ENCODE measurements at regions not wholly inside any gene's neighbourhood (a gene's known extent, or its start where the extent isn't known, plus 50 kb on each side); places are given as distances from the start of the nearest gene placed in this dataset.

DNA sequence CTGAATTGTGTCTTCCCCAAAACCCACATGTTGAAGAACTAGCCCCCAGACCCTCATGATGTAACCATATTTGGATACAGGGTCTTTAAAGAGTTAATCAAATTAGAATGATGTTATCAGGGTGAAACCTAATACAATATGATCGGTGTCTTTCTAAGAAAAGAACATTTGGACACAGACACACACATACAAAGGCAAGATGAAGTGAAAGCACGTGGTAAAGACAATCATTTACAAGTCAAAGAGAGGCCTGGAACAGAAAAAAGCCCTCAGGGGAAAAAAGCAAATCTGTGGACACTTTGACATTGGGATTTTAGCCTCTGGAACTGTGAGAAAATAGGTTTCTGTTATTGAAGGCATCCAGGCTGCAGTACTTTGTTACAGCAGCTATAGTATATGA is 733.4 kb downstream of the JRKL start:
- 63% methylated on average over 2 of the region's 2 CpGs for WGBS
- no peak for DNase-seq (ENCODE audit: low read depth in 6 of 9, low spot score in 9 of 9)
- H3K36me3 ChIP-seq (ENCODE audit: control insufficient read depth in 2 of 2, insufficient read depth in 2 of 2, low read length in 1 of 2) = no peaks in the 10 kb centered on the region
- H3K4me1 ChIP-seq (ENCODE audit: control insufficient read depth in 2 of 2, insufficient read depth in 2 of 2, low read length in 2 of 2) = no peaks in the 10 kb centered on the region
- no peaks in the 10 kb centered on the region for H3K9me3 ChIP-seq (ENCODE audit: control insufficient read depth in 2 of 2, insufficient read depth in 1 of 2, low read length in 1 of 2)
- no peak overlapping the region for H3K27ac ChIP-seq (ENCODE audit: low read depth in 1 of 2, low read length in 1 of 2)
- H3K27me3 ChIP-seq (ENCODE audit: control insufficient read depth in 2 of 2, insufficient read depth in 1 of 2, low read length in 1 of 2) = no peaks in the 10 kb centered on the region
- H3K4me3 ChIP-seq (ENCODE audit: low read length in 2 of 2) = no peak overlapping the region

DNA sequence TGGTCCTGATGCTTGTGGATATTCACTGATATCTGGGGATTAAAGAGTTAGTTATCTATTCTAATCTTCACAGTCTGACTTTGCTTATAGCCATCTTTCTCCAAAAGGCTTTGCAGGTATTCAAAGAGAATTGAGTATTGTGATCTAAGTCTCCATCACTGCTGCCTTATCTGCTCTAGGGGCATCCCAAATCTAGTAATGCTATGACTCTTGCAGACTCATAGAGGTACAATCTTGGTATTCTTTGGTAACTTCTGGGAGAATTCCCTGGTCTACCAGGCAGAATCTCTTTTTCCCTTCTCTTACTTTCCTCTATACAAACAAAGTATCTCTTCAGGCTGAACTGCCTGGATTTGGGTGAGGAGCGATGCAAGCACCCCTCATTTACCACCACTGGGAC is 746.3 kb downstream of the JRKL start:
- Histone ChIP-seq H3K9me3 (ENCODE audit: control insufficient read depth in 2 of 2, insufficient read depth in 1 of 2, low read length in 1 of 2) (no peaks in the 10 kb centered on the region), H3K27me3 (ENCODE audit: control insufficient read depth in 2 of 2, insufficient read depth in 1 of 2, low read length in 1 of 2) (no peaks in the 10 kb centered on the region), H3K4me3 (ENCODE audit: low read length in 2 of 2) (no peak overlapping the region), H3K36me3 (ENCODE audit: control insufficient read depth in 2 of 2, insufficient read depth in 2 of 2, low read length in 1 of 2) (no peaks in the 10 kb centered on the region), H3K27ac (ENCODE audit: low read depth in 1 of 2, low read length in 1 of 2) (no peak overlapping the region), H3K4me1 (ENCODE audit: control insufficient read depth in 2 of 2, insufficient read depth in 2 of 2, low read length in 2 of 2) (no peaks in the 10 kb centered on the region)
- WGBS = 98% methylated on average over 1 of the region's 1 CpG
- no peak for DNase-seq (ENCODE audit: low read depth in 6 of 9, low spot score in 9 of 9)

DNA sequence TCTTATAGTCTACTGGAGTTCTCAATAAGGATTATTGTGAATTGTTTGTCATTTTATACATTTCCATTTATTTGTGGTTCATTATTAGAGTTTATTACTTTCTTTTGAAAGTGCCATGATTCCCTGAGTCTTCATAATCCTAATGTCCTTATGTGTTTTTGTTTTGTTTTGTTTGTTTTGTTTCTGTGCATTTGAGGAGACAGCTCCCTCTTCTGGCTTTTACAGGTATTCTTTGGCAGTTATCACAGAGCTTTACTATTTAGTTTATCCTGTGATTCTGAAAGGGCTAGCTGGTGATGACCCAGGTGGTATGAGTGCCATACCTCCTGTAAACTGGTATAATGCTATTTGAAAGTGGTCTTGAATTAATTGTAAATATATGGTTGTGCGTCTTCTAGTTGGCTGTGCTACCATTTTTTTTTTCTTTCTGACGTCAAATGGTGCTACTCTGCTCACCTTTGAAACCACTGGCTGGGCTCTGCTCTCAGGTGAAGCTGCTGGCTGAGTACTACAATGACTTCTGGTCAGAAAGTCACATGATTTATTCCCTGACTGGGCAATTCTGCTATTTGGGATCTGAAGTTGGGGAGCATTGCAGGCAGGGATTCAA is 751.2 kb downstream of the JRKL start:
- Histone ChIP-seq H3K27ac (ENCODE audit: low read depth in 1 of 2, low read length in 1 of 2) (no peak overlapping the region), H3K4me1 (ENCODE audit: control insufficient read depth in 2 of 2, insufficient read depth in 2 of 2, low read length in 2 of 2) (no peaks in the 10 kb centered on the region), H3K9me3 (ENCODE audit: control insufficient read depth in 2 of 2, insufficient read depth in 1 of 2, low read length in 1 of 2) (no peaks in the 10 kb centered on the region), H3K4me3 (ENCODE audit: low read length in 2 of 2) (no peak overlapping the region), H3K27me3 (ENCODE audit: control insufficient read depth in 2 of 2, insufficient read depth in 1 of 2, low read length in 1 of 2) (no peaks in the 10 kb centered on the region), H3K36me3 (ENCODE audit: control insufficient read depth in 2 of 2, insufficient read depth in 2 of 2, low read length in 1 of 2) (no peaks in the 10 kb centered on the region)
- WGBS = 70% methylated on average over 2 of the region's 2 CpGs
- DNase-seq (ENCODE audit: low read depth in 6 of 9, low spot score in 9 of 9) = no peak

DNA sequence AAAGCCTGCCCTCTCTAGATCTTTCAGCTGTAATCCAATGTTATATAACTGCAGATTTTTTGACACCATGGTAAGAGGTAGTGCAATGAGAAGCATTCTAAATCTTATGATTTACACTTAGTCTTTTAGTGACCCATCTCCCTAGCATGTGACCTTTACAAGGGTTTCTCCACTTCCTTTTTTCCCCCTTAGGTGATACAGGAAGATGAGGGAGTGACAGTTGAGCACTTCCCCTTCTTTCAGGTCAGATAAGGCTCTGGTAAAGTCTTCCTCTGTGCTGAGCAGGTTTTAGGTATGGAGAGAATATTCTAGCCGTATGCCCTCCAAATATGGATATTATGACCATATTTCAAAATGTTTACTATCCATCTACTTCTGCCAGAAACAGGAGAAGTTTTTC is 753.6 kb downstream of the JRKL start:
- H3K4me1 ChIP-seq (ENCODE audit: control insufficient read depth in 2 of 2, insufficient read depth in 2 of 2, low read length in 2 of 2) = no peaks in the 10 kb centered on the region
- no peaks in the 10 kb centered on the region for H3K9me3 ChIP-seq (ENCODE audit: control insufficient read depth in 2 of 2, insufficient read depth in 1 of 2, low read length in 1 of 2)
- 54% methylated on average over 1 of the region's 1 CpG for WGBS
- H3K27me3 ChIP-seq (ENCODE audit: control insufficient read depth in 2 of 2, insufficient read depth in 1 of 2, low read length in 1 of 2) = no peaks in the 10 kb centered on the region
- H3K4me3 ChIP-seq (ENCODE audit: low read length in 2 of 2) = no peak overlapping the region
- DNase-seq (ENCODE audit: low read depth in 6 of 9, low spot score in 9 of 9) = no peak
- H3K36me3 ChIP-seq (ENCODE audit: control insufficient read depth in 2 of 2, insufficient read depth in 2 of 2, low read length in 1 of 2) = no peaks in the 10 kb centered on the region
- no peak overlapping the region for H3K27ac ChIP-seq (ENCODE audit: low read depth in 1 of 2, low read length in 1 of 2)

DNA sequence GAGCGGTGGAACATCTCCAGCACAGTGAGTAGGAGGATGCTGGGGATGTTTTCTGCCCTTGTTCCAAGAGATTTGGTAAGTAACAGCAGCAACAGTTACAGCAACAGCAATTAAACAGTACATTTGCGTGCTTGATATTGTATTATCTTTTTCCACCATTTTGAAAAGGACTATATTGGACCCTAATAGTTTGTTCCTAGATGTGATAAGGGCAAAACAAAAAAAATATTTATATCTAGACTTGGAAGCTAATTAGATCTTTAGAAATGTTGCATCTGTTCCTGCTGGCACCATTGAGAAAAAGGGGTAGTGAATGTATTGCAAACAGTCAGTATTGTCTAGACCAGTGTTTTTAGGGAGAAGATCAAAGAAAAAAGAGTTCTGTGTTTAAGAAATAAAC is 759.9 kb downstream of the JRKL start:
- WGBS = 94% methylated on average over 2 of the region's 2 CpGs
- no peak for DNase-seq (ENCODE audit: low read depth in 6 of 9, low spot score in 9 of 9)
- no peak overlapping the region for H3K4me3 ChIP-seq (ENCODE audit: low read length in 2 of 2)
- no peaks in the 10 kb centered on the region for H3K4me1 ChIP-seq (ENCODE audit: control insufficient read depth in 2 of 2, insufficient read depth in 2 of 2, low read length in 2 of 2)
- H3K9me3 ChIP-seq (ENCODE audit: control insufficient read depth in 2 of 2, insufficient read depth in 1 of 2, low read length in 1 of 2) = no peaks in the 10 kb centered on the region
- H3K27ac ChIP-seq (ENCODE audit: low read depth in 1 of 2, low read length in 1 of 2) = no peak overlapping the region
- no peaks in the 10 kb centered on the region for H3K27me3 ChIP-seq (ENCODE audit: control insufficient read depth in 2 of 2, insufficient read depth in 1 of 2, low read length in 1 of 2)
- H3K36me3 ChIP-seq (ENCODE audit: control insufficient read depth in 2 of 2, insufficient read depth in 2 of 2, low read length in 1 of 2) = no peaks in the 10 kb centered on the region

DNA sequence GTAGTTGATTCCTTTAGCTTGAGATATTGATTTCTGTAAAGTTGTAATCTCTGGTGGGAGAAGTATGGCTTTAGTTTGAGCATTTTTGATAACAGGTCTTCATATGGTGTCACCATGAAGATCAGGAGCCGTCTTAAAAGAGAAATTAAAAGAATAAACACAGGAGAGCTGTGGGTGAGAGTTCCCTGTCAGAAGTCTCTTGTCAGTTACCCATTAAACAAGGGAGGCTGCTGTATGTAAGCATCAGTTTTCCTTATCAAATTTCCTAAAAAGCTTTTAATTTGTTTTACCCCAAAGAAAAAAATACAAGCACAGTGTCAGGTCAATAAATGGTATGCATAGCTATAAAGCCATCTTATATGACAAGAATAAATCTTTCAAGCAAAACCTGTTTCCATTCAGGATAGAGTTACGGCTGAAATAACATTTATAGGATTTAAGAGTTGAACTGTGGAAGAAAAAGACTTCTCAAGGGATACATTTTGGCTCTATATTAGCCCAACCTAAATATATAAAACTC is 767.5 kb downstream of the JRKL start:
- WGBS = 87% methylated on average over 2 of the region's 2 CpGs
- H3K9me3 ChIP-seq (ENCODE audit: control insufficient read depth in 2 of 2, insufficient read depth in 1 of 2, low read length in 1 of 2) = no peaks in the 10 kb centered on the region
- DNase-seq (ENCODE audit: low read depth in 6 of 9, low spot score in 9 of 9) = no peak
- no peaks in the 10 kb centered on the region for H3K27me3 ChIP-seq (ENCODE audit: control insufficient read depth in 2 of 2, insufficient read depth in 1 of 2, low read length in 1 of 2)
- H3K4me3 ChIP-seq (ENCODE audit: low read length in 2 of 2) = no peak overlapping the region
- H3K36me3 ChIP-seq (ENCODE audit: control insufficient read depth in 2 of 2, insufficient read depth in 2 of 2, low read length in 1 of 2) = no peaks in the 10 kb centered on the region
- no peaks in the 10 kb centered on the region for H3K4me1 ChIP-seq (ENCODE audit: control insufficient read depth in 2 of 2, insufficient read depth in 2 of 2, low read length in 2 of 2)
- H3K27ac ChIP-seq (ENCODE audit: low read depth in 1 of 2, low read length in 1 of 2) = no peak overlapping the region

DNA sequence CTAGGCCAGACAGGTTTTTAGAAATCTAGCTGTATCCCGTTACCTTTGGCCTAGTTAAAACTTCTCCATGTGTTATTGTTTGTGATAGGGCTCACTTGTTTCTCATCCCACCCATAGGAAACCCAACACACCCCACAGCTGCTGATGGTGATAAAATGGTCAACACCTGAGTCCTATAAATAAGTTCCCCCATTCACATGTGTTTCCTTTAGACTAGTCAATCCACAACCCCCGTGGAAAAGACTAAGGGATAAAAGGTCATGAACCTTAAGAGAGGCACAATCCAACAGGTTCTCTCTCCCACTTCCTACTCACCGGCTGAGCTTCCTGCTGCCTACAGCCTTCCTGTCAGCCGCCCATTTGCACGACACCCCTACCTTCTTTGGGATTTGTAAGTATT is 768.4 kb downstream of the JRKL start:
- 51% methylated on average over 5 of the region's 5 CpGs for WGBS
- no peak for DNase-seq (ENCODE audit: low read depth in 6 of 9, low spot score in 9 of 9)
- Histone ChIP-seq H3K4me3 (ENCODE audit: low read length in 2 of 2) (no peak overlapping the region), H3K36me3 (ENCODE audit: control insufficient read depth in 2 of 2, insufficient read depth in 2 of 2, low read length in 1 of 2) (no peaks in the 10 kb centered on the region), H3K4me1 (ENCODE audit: control insufficient read depth in 2 of 2, insufficient read depth in 2 of 2, low read length in 2 of 2) (no peaks in the 10 kb centered on the region), H3K27ac (ENCODE audit: low read depth in 1 of 2, low read length in 1 of 2) (no peak overlapping the region), H3K27me3 (ENCODE audit: control insufficient read depth in 2 of 2, insufficient read depth in 1 of 2, low read length in 1 of 2) (no peaks in the 10 kb centered on the region), H3K9me3 (ENCODE audit: control insufficient read depth in 2 of 2, insufficient read depth in 1 of 2, low read length in 1 of 2) (no peaks in the 10 kb centered on the region)

DNA sequence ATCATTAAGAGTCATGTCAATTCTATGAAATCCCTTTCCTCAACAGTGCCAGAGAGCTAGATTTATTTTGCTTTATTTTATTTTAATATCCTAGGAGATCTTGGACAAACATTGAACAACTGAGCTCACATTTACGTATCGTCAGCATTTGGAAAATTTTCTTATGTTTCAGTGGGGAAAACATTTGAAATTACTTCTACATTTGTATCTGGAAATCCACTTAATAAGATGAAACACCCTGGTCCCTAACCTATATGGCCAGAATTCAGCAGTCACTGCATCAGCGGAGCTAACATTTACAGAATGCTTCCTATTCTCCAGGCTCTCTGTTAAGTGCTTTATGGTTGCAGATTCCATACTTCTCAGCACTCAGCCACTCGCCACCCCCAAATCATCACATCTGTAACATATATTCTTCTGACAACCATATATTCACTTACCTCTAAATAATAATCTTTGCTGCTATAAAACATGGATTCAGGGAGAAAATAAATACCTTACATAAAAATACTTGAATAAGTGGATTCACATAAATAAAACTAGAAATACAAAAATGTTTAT is 773.9 kb downstream of the JRKL start:
- Histone ChIP-seq H3K27me3 (ENCODE audit: control insufficient read depth in 2 of 2, insufficient read depth in 1 of 2, low read length in 1 of 2) (no peaks in the 10 kb centered on the region), H3K4me1 (ENCODE audit: control insufficient read depth in 2 of 2, insufficient read depth in 2 of 2, low read length in 2 of 2) (no peaks in the 10 kb centered on the region), H3K27ac (ENCODE audit: low read depth in 1 of 2, low read length in 1 of 2) (no peak overlapping the region), H3K9me3 (ENCODE audit: control insufficient read depth in 2 of 2, insufficient read depth in 1 of 2, low read length in 1 of 2) (no peaks in the 10 kb centered on the region), H3K36me3 (ENCODE audit: control insufficient read depth in 2 of 2, insufficient read depth in 2 of 2, low read length in 1 of 2) (no peaks in the 10 kb centered on the region), H3K4me3 (ENCODE audit: low read length in 2 of 2) (no peak overlapping the region)
- 96% methylated on average over 4 of the region's 4 CpGs for WGBS
- no peak for DNase-seq (ENCODE audit: low read depth in 6 of 9, low spot score in 9 of 9)

DNA sequence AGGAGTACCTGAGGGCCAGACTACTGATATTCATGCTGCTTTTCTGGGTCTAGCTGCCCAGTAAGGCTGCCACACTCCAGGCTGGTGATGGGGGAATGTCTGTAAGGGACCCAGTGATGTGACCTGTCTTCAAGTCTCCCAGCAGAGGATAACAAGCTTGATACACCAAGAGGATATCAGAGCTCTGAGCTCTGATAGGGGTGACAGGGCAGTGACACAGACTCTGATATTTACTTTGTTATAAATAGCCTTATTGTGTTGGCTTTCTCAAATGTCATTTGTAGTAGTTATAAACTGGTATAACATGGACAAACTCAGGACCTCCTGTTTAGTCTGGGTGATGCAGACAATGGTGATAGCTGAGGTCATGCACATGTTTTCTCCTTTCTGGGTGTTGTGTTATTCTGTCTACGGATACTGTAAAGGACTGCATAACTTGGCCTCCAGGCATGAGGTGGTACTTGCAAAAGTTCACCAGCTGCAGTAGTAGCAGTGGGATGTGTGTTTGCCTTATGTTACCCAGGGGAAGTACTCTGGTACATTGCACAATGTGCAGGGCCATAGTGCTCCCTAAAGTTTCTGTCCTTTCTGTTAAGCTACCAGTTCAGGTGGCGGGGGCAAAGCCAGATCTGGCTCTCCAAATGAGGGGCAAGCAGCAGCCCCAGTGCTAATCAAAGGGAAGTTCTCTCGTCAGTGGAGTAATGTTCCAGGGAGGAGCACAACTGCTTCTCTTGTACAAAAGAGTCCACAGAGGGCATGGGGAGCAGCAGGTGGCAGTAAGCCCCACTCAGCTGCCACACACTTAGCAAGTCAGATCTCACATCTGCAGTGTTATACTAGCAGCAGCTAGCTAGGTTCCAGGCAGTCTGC is 812.2 kb downstream of the JRKL start:
- Histone ChIP-seq H3K4me1 (ENCODE audit: control insufficient read depth in 2 of 2, insufficient read depth in 2 of 2, low read length in 2 of 2) (no peaks in the 10 kb centered on the region), H3K36me3 (ENCODE audit: control insufficient read depth in 2 of 2, insufficient read depth in 2 of 2, low read length in 1 of 2) (no peaks in the 10 kb centered on the region), H3K9me3 (ENCODE audit: control insufficient read depth in 2 of 2, insufficient read depth in 1 of 2, low read length in 1 of 2) (no peaks in the 10 kb centered on the region), H3K4me3 (ENCODE audit: low read length in 2 of 2) (no peak overlapping the region), H3K27ac (ENCODE audit: low read depth in 1 of 2, low read length in 1 of 2) (no peak overlapping the region), H3K27me3 (ENCODE audit: control insufficient read depth in 2 of 2, insufficient read depth in 1 of 2, low read length in 1 of 2) (no peaks in the 10 kb centered on the region)
- 88% methylated on average over 3 of the region's 3 CpGs for WGBS
- no peak for DNase-seq (ENCODE audit: low read depth in 6 of 9, low spot score in 9 of 9)
